ENCODE measurements at regions not wholly inside any gene's neighbourhood (a gene's known extent, or its start where the extent isn't known, plus 50 kb on each side); places are given as distances from the start of the nearest gene placed in this dataset.
"Not testable (repeated sequence)": the region's sequence is repeated elsewhere in the genome, so short reads cannot be mapped to it uniquely, and the experiment has no call there.

GRCh38 chr2:184169366-184169765 lies 429.0 kb upstream of the ZNF804A start:
- Histone ChIP-seq H3K79me2 (ENCODE audit: control insufficient read depth, insufficient read depth, low read length, unreplicated experiment) (no peaks in the 10 kb centered on the region), H3K27ac (ENCODE audit: low read depth, low read length) (no peak overlapping the region), H3K4me3 (ENCODE audit: low read depth, low read length) (no peak overlapping the region), H3K36me3 (ENCODE audit: insufficient read depth, low read length) (no peaks in the 10 kb centered on the region), H3K4me1 (ENCODE audit: control insufficient read depth, insufficient read depth, low read length, unreplicated experiment) (no peaks in the 10 kb centered on the region), H3K27me3 (ENCODE audit: insufficient read depth, low read length) (no peaks in the 10 kb centered on the region), H2AFZ (ENCODE audit: low read length, unreplicated experiment) (no peak overlapping the region)

GRCh38 chr2:184174493-184175104 lies 423.7 kb upstream of the ZNF804A start:
- Histone ChIP-seq H3K4me3 (ENCODE audit: low read depth, low read length) (no peak overlapping the region), H3K27me3 (ENCODE audit: insufficient read depth, low read length) (no peaks in the 10 kb centered on the region), H2AFZ (ENCODE audit: low read length, unreplicated experiment) (no peak overlapping the region), H3K79me2 (ENCODE audit: control insufficient read depth, insufficient read depth, low read length, unreplicated experiment) (no peaks in the 10 kb centered on the region), H3K27ac (ENCODE audit: low read depth, low read length) (no peak overlapping the region), H3K4me1 (ENCODE audit: control insufficient read depth, insufficient read depth, low read length, unreplicated experiment) (no peaks in the 10 kb centered on the region), H3K36me3 (ENCODE audit: insufficient read depth, low read length) (no peaks in the 10 kb centered on the region)

- no peak overlapping the region for H3K27ac ChIP-seq (ENCODE audit: low read depth, low read length)
- H3K36me3 ChIP-seq (ENCODE audit: insufficient read depth, low read length) = no peaks in the 10 kb centered on the region
- H3K27me3 ChIP-seq (ENCODE audit: insufficient read depth, low read length) = no peaks in the 10 kb centered on the region
These were observed 420.1 kb upstream of the ZNF804A start for GRCh38 chr2:184178229-184178628.

GRCh38 chr2:184186436-184186835 lies 411.9 kb upstream of the ZNF804A start:
- Histone ChIP-seq H3K36me3 (ENCODE audit: insufficient read depth, low read length) (no peaks in the 10 kb centered on the region), H3K4me3 (ENCODE audit: low read depth, low read length) (no peak overlapping the region), H3K27ac (ENCODE audit: low read depth, low read length) (no peak overlapping the region), H2AFZ (ENCODE audit: low read length, unreplicated experiment) (no peak overlapping the region), H3K4me1 (ENCODE audit: control insufficient read depth, insufficient read depth, low read length, unreplicated experiment) (no peaks in the 10 kb centered on the region), H3K79me2 (ENCODE audit: control insufficient read depth, insufficient read depth, low read length, unreplicated experiment) (no peaks in the 10 kb centered on the region), H3K27me3 (ENCODE audit: insufficient read depth, low read length) (no peaks in the 10 kb centered on the region)

More at GRCh38 chr2:184178229-184178628, 420.1 kb upstream of the ZNF804A start:
- no peak overlapping the region for H3K4me3 ChIP-seq (ENCODE audit: low read depth, low read length)
- no peak overlapping the region for H2AFZ ChIP-seq (ENCODE audit: low read length, unreplicated experiment)
- no peaks in the 10 kb centered on the region for H3K4me1 ChIP-seq (ENCODE audit: control insufficient read depth, insufficient read depth, low read length, unreplicated experiment)
- H3K79me2 ChIP-seq (ENCODE audit: control insufficient read depth, insufficient read depth, low read length, unreplicated experiment) = no peaks in the 10 kb centered on the region

GRCh38 chr2:184187421-184187971 lies 410.8 kb upstream of the ZNF804A start:
- Histone ChIP-seq H2AFZ (ENCODE audit: low read length, unreplicated experiment) (no peak overlapping the region), H3K79me2 (ENCODE audit: control insufficient read depth, insufficient read depth, low read length, unreplicated experiment) (no peaks in the 10 kb centered on the region), H3K36me3 (ENCODE audit: insufficient read depth, low read length) (no peaks in the 10 kb centered on the region), H3K4me3 (ENCODE audit: low read depth, low read length) (no peak overlapping the region), H3K27ac (ENCODE audit: low read depth, low read length) (no peak overlapping the region), H3K4me1 (ENCODE audit: control insufficient read depth, insufficient read depth, low read length, unreplicated experiment) (no peaks in the 10 kb centered on the region), H3K27me3 (ENCODE audit: insufficient read depth, low read length) (no peaks in the 10 kb centered on the region)

- no peaks in the 10 kb centered on the region for H3K27me3 ChIP-seq (ENCODE audit: insufficient read depth, low read length)
- H3K4me1 ChIP-seq (ENCODE audit: control insufficient read depth, insufficient read depth, low read length, unreplicated experiment) = no peaks in the 10 kb centered on the region
- no peaks in the 10 kb centered on the region for H3K36me3 ChIP-seq (ENCODE audit: insufficient read depth, low read length)
- H2AFZ ChIP-seq (ENCODE audit: low read length, unreplicated experiment) = no peak overlapping the region
- H3K79me2 ChIP-seq (ENCODE audit: control insufficient read depth, insufficient read depth, low read length, unreplicated experiment) = no peaks in the 10 kb centered on the region
- no peak overlapping the region for H3K4me3 ChIP-seq (ENCODE audit: low read depth, low read length)
- no peak overlapping the region for H3K27ac ChIP-seq (ENCODE audit: low read depth, low read length)
These were observed 407.6 kb upstream of the ZNF804A start for GRCh38 chr2:184190725-184191124.

- Histone ChIP-seq H3K27me3 (ENCODE audit: insufficient read depth, low read length) (no peaks in the 10 kb centered on the region), H3K36me3 (ENCODE audit: insufficient read depth, low read length) (no peaks in the 10 kb centered on the region), H2AFZ (ENCODE audit: low read length, unreplicated experiment) (no peak overlapping the region), H3K4me3 (ENCODE audit: low read depth, low read length) (no peak overlapping the region), H3K79me2 (ENCODE audit: control insufficient read depth, insufficient read depth, low read length, unreplicated experiment) (no peaks in the 10 kb centered on the region), H3K27ac (ENCODE audit: low read depth, low read length) (no peak overlapping the region), H3K4me1 (ENCODE audit: control insufficient read depth, insufficient read depth, low read length, unreplicated experiment) (no peaks in the 10 kb centered on the region)
These were observed 405.7 kb upstream of the ZNF804A start for GRCh38 chr2:184192649-184193048.

GRCh38 chr2:184197413-184197812 lies 400.9 kb upstream of the ZNF804A start:
- no peak overlapping the region for H3K27ac ChIP-seq (ENCODE audit: low read depth, low read length)
- H2AFZ ChIP-seq (ENCODE audit: low read length, unreplicated experiment) = no peak overlapping the region
- no peak overlapping the region for H3K4me3 ChIP-seq (ENCODE audit: low read depth, low read length)
- H3K27me3 ChIP-seq (ENCODE audit: insufficient read depth, low read length) = no peaks in the 10 kb centered on the region
- H3K79me2 ChIP-seq (ENCODE audit: control insufficient read depth, insufficient read depth, low read length, unreplicated experiment) = no peaks in the 10 kb centered on the region
- no peaks in the 10 kb centered on the region for H3K4me1 ChIP-seq (ENCODE audit: control insufficient read depth, insufficient read depth, low read length, unreplicated experiment)
- H3K36me3 ChIP-seq (ENCODE audit: insufficient read depth, low read length) = no peaks in the 10 kb centered on the region

GRCh38 chr2:184198791-184199190 lies 399.5 kb upstream of the ZNF804A start:
- not testable (repeated sequence) for H3K36me3 ChIP-seq (ENCODE audit: insufficient read depth, low read length); H3K4me1 ChIP-seq (ENCODE audit: control insufficient read depth, insufficient read depth, low read length, unreplicated experiment); H3K27me3 ChIP-seq (ENCODE audit: insufficient read depth, low read length); H3K4me3 ChIP-seq (ENCODE audit: low read depth, low read length); H3K79me2 ChIP-seq (ENCODE audit: control insufficient read depth, insufficient read depth, low read length, unreplicated experiment); H2AFZ ChIP-seq (ENCODE audit: low read length, unreplicated experiment); H3K27ac ChIP-seq (ENCODE audit: low read depth, low read length)

- no peak overlapping the region for H2AFZ ChIP-seq (ENCODE audit: low read length, unreplicated experiment)
- no peaks in the 10 kb centered on the region for H3K79me2 ChIP-seq (ENCODE audit: control insufficient read depth, insufficient read depth, low read length, unreplicated experiment)
- H3K27me3 ChIP-seq (ENCODE audit: insufficient read depth, low read length) = no peaks in the 10 kb centered on the region
- no peaks in the 10 kb centered on the region for H3K4me1 ChIP-seq (ENCODE audit: control insufficient read depth, insufficient read depth, low read length, unreplicated experiment)
- H3K27ac ChIP-seq (ENCODE audit: low read depth, low read length) = no peak overlapping the region
- no peak overlapping the region for H3K4me3 ChIP-seq (ENCODE audit: low read depth, low read length)
- no peaks in the 10 kb centered on the region for H3K36me3 ChIP-seq (ENCODE audit: insufficient read depth, low read length)
These were observed 399.1 kb upstream of the ZNF804A start for GRCh38 chr2:184199274-184199673.

GRCh38 chr2:184201246-184201645 lies 397.1 kb upstream of the ZNF804A start:
- Histone ChIP-seq H3K4me3 (ENCODE audit: low read depth, low read length) (no peak overlapping the region), H2AFZ (ENCODE audit: low read length, unreplicated experiment) (no peak overlapping the region), H3K27me3 (ENCODE audit: insufficient read depth, low read length) (no peaks in the 10 kb centered on the region), H3K79me2 (ENCODE audit: control insufficient read depth, insufficient read depth, low read length, unreplicated experiment) (no peaks in the 10 kb centered on the region), H3K36me3 (ENCODE audit: insufficient read depth, low read length) (no peaks in the 10 kb centered on the region), H3K27ac (ENCODE audit: low read depth, low read length) (no peak overlapping the region), H3K4me1 (ENCODE audit: control insufficient read depth, insufficient read depth, low read length, unreplicated experiment) (no peaks in the 10 kb centered on the region)

Measured in ACC112 (cell line).